Liver (tissue), 8 donors: ENCODE measurements at regions not wholly inside any gene's neighbourhood (a gene's known extent, or its start where the extent isn't known, plus 50 kb on each side); places are given as distances from the start of the nearest gene placed in this dataset.

ENCODE experiments used
- DNase-seq: peaks from one replicate; pipeline ENCODE4 v3.0.0-alpha.2; 2017; ENCODE audit warnings: low spot score
- H3K27ac ChIP-seq, 2 donors: one replicate each; pipeline ENCODE4 v1.7.0; 2013; ENCODE audit warnings: inconsistent platforms in 2 of 2, low read length in 2 of 2, control low read depth in 1 of 2, low read depth in 1 of 2, mild to moderate bottlenecking in 1 of 2
- H3K27me3 ChIP-seq, 4 donors: one replicate each; pipeline versions ENCODE4 v1.6.1 to v1.7.0; 2013; ENCODE audit warnings: low read length in 3 of 4, inconsistent platforms in 1 of 4, mild to moderate bottlenecking in 1 of 4, moderate library complexity in 1 of 4; ENCODE audit not compliant: control insufficient read depth in 4 of 4, insufficient read depth in 4 of 4
- H3K36me3 ChIP-seq, 4 donors: one replicate each; pipeline versions ENCODE4 v1.6.1 to v1.7.0; 2013; ENCODE audit warnings: low read length in 3 of 4, mild to moderate bottlenecking in 3 of 4, low read depth in 1 of 4, moderate library complexity in 1 of 4; ENCODE audit not compliant: control insufficient read depth in 4 of 4, insufficient read depth in 3 of 4
- H3K4me1 ChIP-seq, 4 donors: one replicate each; pipeline versions ENCODE4 v1.6.1 to v1.7.0; 2013; ENCODE audit warnings: low read length in 3 of 4, mild to moderate bottlenecking in 3 of 4, moderate library complexity in 1 of 4; ENCODE audit not compliant: control insufficient read depth in 4 of 4, insufficient read depth in 4 of 4
- H3K4me3 ChIP-seq, 3 donors: one replicate each; pipeline versions ENCODE4 v1.6.1 to v1.7.0; 2013; ENCODE audit warnings: low read length in 3 of 3, control low read depth in 1 of 3, low read depth in 1 of 3, mild to moderate bottlenecking in 1 of 3
- H3K9ac ChIP-seq, 2 donors: one replicate each; pipeline ENCODE4 v1.7.0; 2013; ENCODE audit warnings: low read length in 2 of 2, mild to moderate bottlenecking in 2 of 2, moderate library complexity in 2 of 2, control low read depth in 1 of 2, low read depth in 1 of 2
- H3K9me3 ChIP-seq, 4 donors: one replicate each; pipeline versions ENCODE4 v1.6.1 to v1.7.0; 2013; ENCODE audit warnings: low read length in 3 of 4; ENCODE audit not compliant: control insufficient read depth in 4 of 4
- ATF3 ChIP-seq: IDR thresholded peaks from 2 replicates; pipeline ENCODE4 v1.6.1; 2016; ENCODE audit warnings: antibody characterized with exemption
- CTCF ChIP-seq: fragments of 150-350 bp; IDR thresholded peaks from 2 replicates; pipeline ENCODE4 v1.5.1; 2017; ENCODE audit warnings: improper control_type of control experiment, low read depth, low read length; ENCODE audit not compliant: missing input control
- EGR1 ChIP-seq, 2 donors: IDR thresholded peaks; 2 replicates each; pipeline ENCODE4 v1.6.1; 2016 to 2018; ENCODE audit warnings: antibody characterized with exemption in 2 of 2, low read depth in 2 of 2
- FOXA1 ChIP-seq: IDR thresholded peaks from 2 replicates; pipeline ENCODE4 v1.6.1; 2016; ENCODE audit warnings: antibody characterized with exemption
- FOXA2 ChIP-seq: IDR thresholded peaks from 2 replicates; pipeline ENCODE4 v1.6.1; 2016; ENCODE audit warnings: antibody characterized with exemption
- GABPA ChIP-seq, 2 donors: IDR thresholded peaks in 1 of 2; conservative IDR thresholded peaks in 1 of 2; 2 replicates each; pipeline ENCODE4 v1.6.1; 2016; ENCODE audit warnings: antibody characterized with exemption in 2 of 2, mild to moderate bottlenecking in 1 of 2, moderate library complexity in 1 of 2
- HNF4A ChIP-seq, 2 donors: conservative IDR thresholded peaks; 2 replicates each; pipeline ENCODE4 v1.6.1; 2016; ENCODE audit warnings: antibody characterized with exemption in 2 of 2, mild to moderate bottlenecking in 2 of 2
- HNF4G ChIP-seq: IDR thresholded peaks from 2 replicates; pipeline ENCODE4 v1.6.1; 2016; ENCODE audit warnings: antibody characterized with exemption
- JUND ChIP-seq, 2 donors: IDR thresholded peaks; 2 replicates each; pipeline ENCODE4 v1.6.1; 2016; ENCODE audit warnings: antibody characterized with exemption in 2 of 2
- MAX ChIP-seq: IDR thresholded peaks from 2 replicates; pipeline ENCODE4 v1.6.1; 2016; ENCODE audit warnings: antibody characterized with exemption
- NR2F2 ChIP-seq: IDR thresholded peaks from 2 replicates; pipeline ENCODE4 v1.6.1; 2016; ENCODE audit warnings: antibody characterized with exemption
- RAD21 ChIP-seq, 2 donors: IDR thresholded peaks; 2 replicates each; pipeline ENCODE4 v1.6.1; 2016; ENCODE audit warnings: antibody characterized with exemption in 2 of 2, mild to moderate bottlenecking in 2 of 2
- REST ChIP-seq: IDR thresholded peaks from 2 replicates; pipeline ENCODE4 v1.6.1; 2016; ENCODE audit warnings: antibody characterized with exemption, mild to moderate bottlenecking
- RXRA ChIP-seq, 2 donors: IDR thresholded peaks; 2 replicates each; pipeline ENCODE4 v1.6.1; 2017 to 2018; ENCODE audit warnings: antibody characterized with exemption in 2 of 2, mild to moderate bottlenecking in 1 of 2
- SP1 ChIP-seq: IDR thresholded peaks from 2 replicates; pipeline ENCODE4 v1.6.1; 2018; ENCODE audit warnings: antibody characterized with exemption, mild to moderate bottlenecking
- TAF1 ChIP-seq: conservative IDR thresholded peaks from 2 replicates; pipeline ENCODE4 v1.6.1; 2016; ENCODE audit warnings: antibody characterized with exemption, mild to moderate bottlenecking
- YY1 ChIP-seq: IDR thresholded peaks from 2 replicates; pipeline ENCODE4 v1.6.1; 2016; ENCODE audit warnings: antibody characterized with exemption, mild to moderate bottlenecking
- ZBTB33 ChIP-seq: IDR thresholded peaks from 2 replicates; pipeline ENCODE4 v1.6.1; 2016; ENCODE audit warnings: antibody characterized with exemption
- WGBS: extraction: QIAGEN DNeasy Blood & Tissue Kit; methylation state at CpG from one replicate; pipeline ENCODE4 v1.1.7; 2013; 5-methylcytosine and 5-hydroxymethylcytosine counted together
- donor health status: healthy.
- donor health status: healthy.
- donor health status: healthy.
- donor health status: healthy.
- donor health status: healthy.

GRCh38 chr13:99105160-99105559 is 95.5 kb upstream of the UBAC2 start:
- Histone ChIP-seq H3K9me3 (no peaks in the 10 kb centered on the region), H3K27ac (no peak overlapping the region), H3K9ac (no peak overlapping the region), H3K4me1 (peaks cover 0 to 3% (median 1%) of the 10 kb centered on the region in 4 donors), H3K27me3 (no peaks in the 10 kb centered on the region), H3K36me3 (no peaks in the 10 kb centered on the region), H3K4me3 (no peak overlapping the region)
- TF ChIP-seq NR2F2 (no peak), JUND (IDR thresholded peaks at IDR 0.05) (peak in 1 of 2 donors; percentile 22), FOXA1 (peak; percentile 12), FOXA2 (peak; percentile 57), SP1 (peak; percentile 53), REST (peak; percentile 64), MAX (peak; percentile 40), HNF4A (conservative IDR thresholded peaks at IDR 0.05) (peak; percentile 55 to 74), ZBTB33 (no peak), RXRA (IDR thresholded peaks at IDR 0.05) (peak; percentile 70 to 74), YY1 (peak; percentile 71)
- WGBS: 34% methylated on average over 3 of the region's 3 CpGs
- no peak for DNase-seq

GRCh38 chr13:99113351-99113750 is 87.3 kb upstream of the UBAC2 start:
- H3K27me3 ChIP-seq: no peaks in the 10 kb centered on the region
- H3K9ac ChIP-seq: no peak overlapping the region
- TF ChIP-seq REST (no peak), GABPA (IDR thresholded peaks at IDR 0.05 in 1 of 2, conservative IDR thresholded peaks at IDR 0.05 in 1 of 2) (no peak), EGR1 (IDR thresholded peaks at IDR 0.05; ENCODE audit: low read depth in 2 of 2) (no peak), RXRA (IDR thresholded peaks at IDR 0.05) (no peak), FOXA2 (no peak), TAF1 (no peak), YY1 (no peak), ZBTB33 (no peak), JUND (IDR thresholded peaks at IDR 0.05) (no peak), HNF4A (conservative IDR thresholded peaks at IDR 0.05) (no peak), RAD21 (IDR thresholded peaks at IDR 0.05) (no peak), NR2F2 (no peak), HNF4G (no peak), SP1 (no peak), FOXA1 (no peak), ATF3 (no peak), MAX (no peak), CTCF (no peak)
- peaks cover 0 to 1% (median 0%) of the 10 kb centered on the region in 4 donors for H3K4me1 ChIP-seq
- no peaks in the 10 kb centered on the region for H3K9me3 ChIP-seq
- 85% methylated on average over 5 of the region's 5 CpGs for WGBS
- no peak overlapping the region for H3K4me3 ChIP-seq
- no peak overlapping the region for H3K27ac ChIP-seq
- no peak for DNase-seq
- H3K36me3 ChIP-seq: no peaks in the 10 kb centered on the region
